Panc1 (cell line): ENCODE measurements at regions not wholly inside any gene's neighbourhood (a gene's known extent, or its start where the extent isn't known, plus 50 kb on each side); places are given as distances from the start of the nearest gene placed in this dataset.

ENCODE experiments used
- POLR2AphosphoS5 ChIP-seq: IDR thresholded peaks from 2 replicates; pipeline ENCODE4 v1.6.1; 2012; ENCODE audit warnings: mild to moderate bottlenecking, low read depth, low read length, moderate library complexity
- SIN3A ChIP-seq: IDR thresholded peaks from 2 replicates; pipeline ENCODE4 v1.6.1; 2012; ENCODE audit warnings: low read depth, mild to moderate bottlenecking, low read length, moderate library complexity, borderline replicate concordance; ENCODE audit not compliant: insufficient read depth
- TCF7L2 ChIP-seq: IDR thresholded peaks from 2 replicates; pipeline ENCODE4 v1.6.1; 2011; ENCODE audit warnings: mild to moderate bottlenecking, low read depth, low read length, inconsistent platforms
- TF ChIP-seq, protein P1 (sequence below): fragments of 450-650 bp; IDR thresholded peaks from 2 replicates; pipeline ENCODE4 v1.5.1; 2017; ENCODE audit warnings: mild to moderate bottlenecking
- TF ChIP-seq, protein P2 (sequence below), 2 experiments: IDR thresholded peaks; 2 replicates each; pipeline ENCODE4 v1.6.1; 2011 to 2012; ENCODE audit warnings: low read depth in 2 of 2, control low read depth in 1 of 2, low read length in 1 of 2, mild to moderate bottlenecking in 1 of 2, moderate library complexity in 1 of 2; ENCODE audit not compliant: insufficient read depth in 1 of 2

DNA sequence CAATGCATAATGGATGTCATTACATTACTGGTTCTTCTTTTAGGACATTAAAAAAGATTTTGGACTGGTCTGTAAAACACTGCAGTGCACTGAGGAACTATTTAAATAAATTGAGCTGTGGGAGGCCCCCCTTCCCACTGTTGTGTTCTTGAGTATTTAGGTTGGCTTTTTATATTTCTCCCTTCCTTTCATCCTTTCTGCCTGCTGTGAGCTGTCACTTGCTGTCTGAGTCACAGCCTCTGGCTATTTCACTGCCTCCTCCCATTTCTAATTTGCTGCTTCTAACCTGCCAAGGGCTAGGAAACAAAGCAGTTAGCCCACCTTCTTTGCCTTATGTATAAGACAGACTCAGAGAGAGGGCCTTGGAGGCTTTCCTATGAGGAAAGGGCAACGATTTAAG lies 89.0 kb upstream of the FNDC3B start:
- TF ChIP-seq TCF7L2 (peak; percentile 27; the same call in 1 of the 2 replicates), SIN3A (no peak), POLR2AphosphoS5 (no peak)
- TF ChIP-seq, protein P1, sequence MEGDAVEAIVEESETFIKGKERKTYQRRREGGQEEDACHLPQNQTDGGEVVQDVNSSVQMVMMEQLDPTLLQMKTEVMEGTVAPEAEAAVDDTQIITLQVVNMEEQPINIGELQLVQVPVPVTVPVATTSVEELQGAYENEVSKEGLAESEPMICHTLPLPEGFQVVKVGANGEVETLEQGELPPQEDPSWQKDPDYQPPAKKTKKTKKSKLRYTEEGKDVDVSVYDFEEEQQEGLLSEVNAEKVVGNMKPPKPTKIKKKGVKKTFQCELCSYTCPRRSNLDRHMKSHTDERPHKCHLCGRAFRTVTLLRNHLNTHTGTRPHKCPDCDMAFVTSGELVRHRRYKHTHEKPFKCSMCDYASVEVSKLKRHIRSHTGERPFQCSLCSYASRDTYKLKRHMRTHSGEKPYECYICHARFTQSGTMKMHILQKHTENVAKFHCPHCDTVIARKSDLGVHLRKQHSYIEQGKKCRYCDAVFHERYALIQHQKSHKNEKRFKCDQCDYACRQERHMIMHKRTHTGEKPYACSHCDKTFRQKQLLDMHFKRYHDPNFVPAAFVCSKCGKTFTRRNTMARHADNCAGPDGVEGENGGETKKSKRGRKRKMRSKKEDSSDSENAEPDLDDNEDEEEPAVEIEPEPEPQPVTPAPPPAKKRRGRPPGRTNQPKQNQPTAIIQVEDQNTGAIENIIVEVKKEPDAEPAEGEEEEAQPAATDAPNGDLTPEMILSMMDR: no peak
- TF ChIP-seq, protein P2, sequence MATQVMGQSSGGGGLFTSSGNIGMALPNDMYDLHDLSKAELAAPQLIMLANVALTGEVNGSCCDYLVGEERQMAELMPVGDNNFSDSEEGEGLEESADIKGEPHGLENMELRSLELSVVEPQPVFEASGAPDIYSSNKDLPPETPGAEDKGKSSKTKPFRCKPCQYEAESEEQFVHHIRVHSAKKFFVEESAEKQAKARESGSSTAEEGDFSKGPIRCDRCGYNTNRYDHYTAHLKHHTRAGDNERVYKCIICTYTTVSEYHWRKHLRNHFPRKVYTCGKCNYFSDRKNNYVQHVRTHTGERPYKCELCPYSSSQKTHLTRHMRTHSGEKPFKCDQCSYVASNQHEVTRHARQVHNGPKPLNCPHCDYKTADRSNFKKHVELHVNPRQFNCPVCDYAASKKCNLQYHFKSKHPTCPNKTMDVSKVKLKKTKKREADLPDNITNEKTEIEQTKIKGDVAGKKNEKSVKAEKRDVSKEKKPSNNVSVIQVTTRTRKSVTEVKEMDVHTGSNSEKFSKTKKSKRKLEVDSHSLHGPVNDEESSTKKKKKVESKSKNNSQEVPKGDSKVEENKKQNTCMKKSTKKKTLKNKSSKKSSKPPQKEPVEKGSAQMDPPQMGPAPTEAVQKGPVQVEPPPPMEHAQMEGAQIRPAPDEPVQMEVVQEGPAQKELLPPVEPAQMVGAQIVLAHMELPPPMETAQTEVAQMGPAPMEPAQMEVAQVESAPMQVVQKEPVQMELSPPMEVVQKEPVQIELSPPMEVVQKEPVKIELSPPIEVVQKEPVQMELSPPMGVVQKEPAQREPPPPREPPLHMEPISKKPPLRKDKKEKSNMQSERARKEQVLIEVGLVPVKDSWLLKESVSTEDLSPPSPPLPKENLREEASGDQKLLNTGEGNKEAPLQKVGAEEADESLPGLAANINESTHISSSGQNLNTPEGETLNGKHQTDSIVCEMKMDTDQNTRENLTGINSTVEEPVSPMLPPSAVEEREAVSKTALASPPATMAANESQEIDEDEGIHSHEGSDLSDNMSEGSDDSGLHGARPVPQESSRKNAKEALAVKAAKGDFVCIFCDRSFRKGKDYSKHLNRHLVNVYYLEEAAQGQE (IDR thresholded peaks at IDR 0.05; ENCODE audit: insufficient read depth in 1 of 2, low read depth in 2 of 2, low read length in 1 of 2): no peak
